Type B pancreatic cell (in vitro differentiated cells): ENCODE measurements at regions not wholly inside any gene's neighbourhood (a gene's known extent, or its start where the extent isn't known, plus 50 kb on each side); places are given as distances from the start of the nearest gene placed in this dataset.

ENCODE experiments used
- DNase-seq: peaks from one replicate; pipeline ENCODE4 v3.0.0; 2021; ENCODE audit warnings: mixed read lengths; ENCODE audit not compliant: unreplicated experiment; ENCODE audit errors: extremely low spot score
- H3K27ac Mint-ChIP-seq: 2 replicates; pipeline ENCODE4 v1.8.0; 2021; ENCODE audit warnings: mild to moderate bottlenecking, mixed read lengths
- H3K27me3 Mint-ChIP-seq: 2 replicates; pipeline ENCODE4 v1.8.0; 2021; ENCODE audit warnings: mixed read lengths
- H3K36me3 Mint-ChIP-seq: 2 replicates; pipeline ENCODE4 v1.8.0; 2021; ENCODE audit warnings: mixed read lengths
- H3K4me1 Mint-ChIP-seq: one replicate; pipeline ENCODE4 v1.8.0; 2021; ENCODE audit warnings: mixed read lengths; ENCODE audit not compliant: unreplicated experiment
- H3K4me3 Mint-ChIP-seq: 2 replicates; pipeline ENCODE4 v1.8.0; 2021; ENCODE audit warnings: mild to moderate bottlenecking, mixed read lengths
- H3K9me3 Mint-ChIP-seq: 2 replicates; pipeline ENCODE4 v1.8.0; 2021; ENCODE audit warnings: mixed read lengths
- CTCF ChIP-seq: fragments of 200-600 bp; sonication (generic); conservative IDR thresholded peaks from 2 replicates; pipeline ENCODE4 v1.5.0; 2021; ENCODE audit warnings: antibody characterized with exemption, mild to moderate bottlenecking

- H3K36me3 Mint-ChIP-seq, result no peaks in the 10 kb centered on the region
- H3K4me3 Mint-ChIP-seq, result no peak overlapping the region
- TF ChIP-seq CTCF, result no peak
- H3K27me3 Mint-ChIP-seq, result no peaks in the 10 kb centered on the region
- H3K9me3 Mint-ChIP-seq, result no peaks in the 10 kb centered on the region
- DNase-seq, result no peak
- no peaks in the 10 kb centered on the region for H3K4me1 Mint-ChIP-seq
- no peak overlapping the region for H3K27ac Mint-ChIP-seq
Observed at GRCh38 chr2:117763804-117764203, 50.7 kb upstream of the DDX18 start.
